Thyroid gland (tissue), 4 donors: ENCODE measurements at regions not wholly inside any gene's neighbourhood (a gene's known extent, or its start where the extent isn't known, plus 50 kb on each side); places are given as distances from the start of the nearest gene placed in this dataset.

Source experiments
- DNase-seq, 2 donors: peaks; one replicate each; pipeline ENCODE4 v3.0.0-alpha.2; 2019
- H3K27ac ChIP-seq, 3 donors: fragments of 200-600 bp; sonication (generic); 1 replicate in 2 of 3; 2 replicates in 1 of 3; pipeline ENCODE4 v1.5.1; 2016 to 2019; ENCODE audit warnings: mild to moderate bottlenecking in 1 of 3, moderate library complexity in 1 of 3
- H3K27me3 ChIP-seq: fragments of 200-600 bp; sonication (generic); one replicate; pipeline ENCODE4 v1.5.1; 2019
- H3K36me3 ChIP-seq, 2 donors: fragments of 200-600 bp; sonication (generic); one replicate each; pipeline ENCODE4 v1.5.1; 2016 to 2019
- H3K4me1 ChIP-seq, 2 donors: fragments of 200-600 bp; sonication (generic); one replicate each; pipeline ENCODE4 v1.5.1; 2017 to 2019
- H3K4me3 ChIP-seq, 3 donors: fragments of 200-600 bp; sonication (generic); replicated peaks in 1 of 3; 1 replicate in 2 of 3; 2 replicates in 1 of 3; pipeline ENCODE4 v1.5.1; 2016; ENCODE audit warnings: mild to moderate bottlenecking in 1 of 3
- H3K9me3 ChIP-seq: fragments of 200-600 bp; sonication (generic); one replicate; pipeline ENCODE4 v1.5.1; 2017
- CTCF ChIP-seq, 6 experiments: fragments of 200-600 bp in 3 of 6; fragments of 450-650 bp in 3 of 6; sonication (generic) in 3 of 6; IDR thresholded peaks; one replicate each; pipeline ENCODE4 v1.5.1; 2016 to 2019; ENCODE audit warnings: antibody characterized with exemption in 6 of 6, mild to moderate bottlenecking in 2 of 6, inconsistent platforms in 1 of 6, moderate library complexity in 1 of 6
- POLR2A ChIP-seq, 2 donors: fragments of 450-650 bp; IDR thresholded peaks; one replicate each; pipeline ENCODE4 v1.6.1; 2017; ENCODE audit warnings: antibody characterized with exemption in 2 of 2, mild to moderate bottlenecking in 2 of 2, moderate library complexity in 1 of 2
- WGBS, 2 donors: methylation state at CpG; one replicate each; pipeline ENCODE4 v1.1.5; 2017; 5-methylcytosine and 5-hydroxymethylcytosine counted together
- intact Hi-C: fragments of 100-400 bp; cut with DNase I; formaldehyde crosslinking; loops from one replicate; pipeline ENCODE4 v1.15.1; 2023

- no peak for DNase-seq
- Histone ChIP-seq H3K36me3 (no peaks in the 10 kb centered on the region), H3K27me3 (no peaks in the 10 kb centered on the region), H3K9me3 (no peaks in the 10 kb centered on the region), H3K27ac (no peak overlapping the region), H3K4me3 (no peak overlapping the region), H3K4me1 (no peaks in the 10 kb centered on the region)
- intact Hi-C loops: no loop called here
- TF ChIP-seq CTCF (IDR thresholded peaks at IDR 0.05) (no peak), POLR2A (IDR thresholded peaks at IDR 0.05) (no peak)
- 53 to 58% methylated on average over 4 of the region's 4 CpGs for WGBS, 2 donors
Observed at GRCh38 chr2:58992062-58992706, 751.1 kb upstream of the FANCL start.

- no peak for TF ChIP-seq POLR2A (IDR thresholded peaks at IDR 0.05)
- no peak for TF ChIP-seq CTCF (IDR thresholded peaks at IDR 0.05)
- Histone ChIP-seq H3K4me1 (no peaks in the 10 kb centered on the region), H3K27me3 (no peaks in the 10 kb centered on the region), H3K27ac (no peak overlapping the region), H3K36me3 (no peaks in the 10 kb centered on the region), H3K4me3 (no peak overlapping the region), H3K9me3 (no peaks in the 10 kb centered on the region)
- WGBS, 2 donors: 73% methylated on average over 5 of the region's 5 CpGs
- intact Hi-C loops: no loop called here
- DNase-seq: no peak
Observed at GRCh38 chr2:58991357-58991756, 750.2 kb upstream of the FANCL start.

GRCh38 chr2:58985541-58985940 is 744.4 kb upstream of the FANCL start:
- intact Hi-C loops: no loop called here
- Histone ChIP-seq H3K4me3 (no peak overlapping the region), H3K36me3 (no peaks in the 10 kb centered on the region), H3K27ac (no peak overlapping the region), H3K4me1 (no peaks in the 10 kb centered on the region), H3K27me3 (no peaks in the 10 kb centered on the region), H3K9me3 (no peaks in the 10 kb centered on the region)
- 88 to 90% methylated on average over 2 of the region's 2 CpGs for whole genome bisulfite sequencing, 2 donors
- no peak for DNase-seq
- no peak for TF ChIP-seq CTCF (IDR thresholded peaks at IDR 0.05)

GRCh38 chr2:58984731-58985130 is 743.6 kb upstream of the FANCL start:
- no peaks in the 10 kb centered on the region for H3K9me3 ChIP-seq
- no peaks in the 10 kb centered on the region for H3K4me1 ChIP-seq
- H3K4me3 ChIP-seq: no peak overlapping the region
- intact Hi-C loops: no loop called here
- no peak for DNase-seq
- H3K36me3 ChIP-seq: no peaks in the 10 kb centered on the region
- TF ChIP-seq CTCF (IDR thresholded peaks at IDR 0.05): no peak
- TF ChIP-seq POLR2A (IDR thresholded peaks at IDR 0.05): no peak
- H3K27me3 ChIP-seq: no peaks in the 10 kb centered on the region
- no peak overlapping the region for H3K27ac ChIP-seq
- WGBS, 2 donors: 12 to 18% methylated on average over 1 of the region's 1 CpG

- Histone ChIP-seq H3K4me3 (no peak overlapping the region), H3K27ac (no peak overlapping the region), H3K4me1 (no peaks in the 10 kb centered on the region), H3K36me3 (no peaks in the 10 kb centered on the region), H3K27me3 (no peaks in the 10 kb centered on the region), H3K9me3 (no peaks in the 10 kb centered on the region)
- intact Hi-C loops: no loop called here
- no peak for TF ChIP-seq POLR2A (IDR thresholded peaks at IDR 0.05)
- no peak for TF ChIP-seq CTCF (IDR thresholded peaks at IDR 0.05)
- 84 to 94% methylated on average over 4 of the region's 4 CpGs for WGBS, 2 donors
- no peak for DNase-seq
Observed at GRCh38 chr2:58983111-58983510, 742.0 kb upstream of the FANCL start.
